ENCODE measurements at regions not wholly inside any gene's neighbourhood (a gene's known extent, or its start where the extent isn't known, plus 50 kb on each side); places are given as distances from the start of the nearest gene placed in this dataset.

- TF ChIP-seq POLR2A (IDR thresholded peaks at IDR 0.05; ENCODE audit: low read length) = no peak
- no peak for TF ChIP-seq GATA1 (IDR thresholded peaks at IDR 0.05; ENCODE audit: low read depth, low read length)
These were observed 146.7 kb downstream of the RPLP1 start for GRCh38 chr15:69599271-69599670.
